GM23248 (cell line): ENCODE measurements at regions not wholly inside any gene's neighbourhood (a gene's known extent, or its start where the extent isn't known, plus 50 kb on each side); places are given as distances from the start of the nearest gene placed in this dataset.

ENCODE experiments used
- EZH2 ChIP-seq: fragments of 200-600 bp; sonication (generic); IDR thresholded peaks from 2 replicates; pipeline ENCODE4 v1.6.1; 2018; ENCODE audit warnings: antibody characterized with exemption, mild to moderate bottlenecking; ENCODE audit not compliant: insufficient read depth, poor library complexity, severe bottlenecking
- EZH2phosphoT487 ChIP-seq: fragments of 200-600 bp; sonication (generic); IDR thresholded peaks from 2 replicates; pipeline ENCODE4 v1.6.1; 2018; ENCODE audit warnings: antibody characterized with exemption, moderate library complexity, mild to moderate bottlenecking, low read depth; ENCODE audit not compliant: insufficient read depth

- TF ChIP-seq EZH2, result no peak
- TF ChIP-seq EZH2phosphoT487, result no peak
Measured at GRCh38 chr1:60170709-60171108, 97.1 kb upstream of the C1orf87 start.
